Dendritic cell treated with granulocyte-macrophage colony-stimulating factor and Interleukin-4, amounts not matched to agents 40 ng/mL and 50 ng/mL, for 4 days (primary cell): ENCODE measurements at regions not wholly inside any gene's neighbourhood (a gene's known extent, or its start where the extent isn't known, plus 50 kb on each side); places are given as distances from the start of the nearest gene placed in this dataset.
"Not testable (repeated sequence)": the region's sequence is repeated elsewhere in the genome, so short reads cannot be mapped to it uniquely, and the experiment has no call there.

Experiments
- H3K27ac Mint-ChIP-seq: one replicate; pipeline ENCODE4 v1.8.0; 2022; ENCODE audit warnings: mild to moderate bottlenecking, mixed read lengths
- H3K27me3 Mint-ChIP-seq: one replicate; pipeline ENCODE4 v1.8.0; 2022; ENCODE audit warnings: mild to moderate bottlenecking, mixed read lengths
- H3K36me3 Mint-ChIP-seq: one replicate; pipeline ENCODE4 v1.8.0; 2022; ENCODE audit warnings: low read depth, mixed read lengths
- H3K4me1 Mint-ChIP-seq: one replicate; pipeline ENCODE4 v1.8.0; 2022; ENCODE audit warnings: low read depth, mixed read lengths
- H3K4me3 Mint-ChIP-seq: one replicate; pipeline ENCODE4 v1.8.0; 2022; ENCODE audit warnings: mild to moderate bottlenecking, moderate library complexity, mixed read lengths
- H3K9me3 Mint-ChIP-seq: one replicate; pipeline ENCODE4 v1.8.0; 2022; ENCODE audit warnings: mixed read lengths
- intact Hi-C: fragments of 100-400 bp; cut with micrococcal nuclease; formaldehyde crosslinking; loops from one replicate; pipeline ENCODE4 v1.15.0; 2022

DNA sequence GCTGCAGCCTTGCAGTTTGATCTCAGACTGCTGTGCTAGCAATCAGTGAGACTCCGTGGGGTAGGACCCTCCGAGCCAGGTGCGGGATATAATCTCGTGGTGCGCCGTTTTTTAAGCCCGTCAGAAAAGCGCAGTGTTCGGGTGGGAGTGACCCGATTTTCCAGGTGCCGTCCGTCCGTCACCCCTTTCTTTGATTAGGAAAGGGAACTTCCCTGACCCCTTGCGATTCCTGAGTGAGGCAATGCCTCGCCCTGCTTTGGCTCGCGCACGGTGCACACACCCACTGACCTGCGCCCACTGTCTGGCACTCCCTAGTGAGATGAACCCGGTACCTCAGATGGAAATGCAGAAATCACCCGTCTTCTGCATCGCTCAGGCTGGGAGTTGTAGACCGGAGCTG lies 203.2 kb downstream of the SNCAIP start:
- H3K4me3 Mint-ChIP-seq, H3K4me1 Mint-ChIP-seq, H3K36me3 Mint-ChIP-seq, H3K27ac Mint-ChIP-seq, H3K27me3 Mint-ChIP-seq, H3K9me3 Mint-ChIP-seq: not testable (repeated sequence)
- intact Hi-C loops: loop anchor here (5.0 kb wide), 1 partner anchor 1097 kb away; no protein-coding TSS in a partner anchor

DNA sequence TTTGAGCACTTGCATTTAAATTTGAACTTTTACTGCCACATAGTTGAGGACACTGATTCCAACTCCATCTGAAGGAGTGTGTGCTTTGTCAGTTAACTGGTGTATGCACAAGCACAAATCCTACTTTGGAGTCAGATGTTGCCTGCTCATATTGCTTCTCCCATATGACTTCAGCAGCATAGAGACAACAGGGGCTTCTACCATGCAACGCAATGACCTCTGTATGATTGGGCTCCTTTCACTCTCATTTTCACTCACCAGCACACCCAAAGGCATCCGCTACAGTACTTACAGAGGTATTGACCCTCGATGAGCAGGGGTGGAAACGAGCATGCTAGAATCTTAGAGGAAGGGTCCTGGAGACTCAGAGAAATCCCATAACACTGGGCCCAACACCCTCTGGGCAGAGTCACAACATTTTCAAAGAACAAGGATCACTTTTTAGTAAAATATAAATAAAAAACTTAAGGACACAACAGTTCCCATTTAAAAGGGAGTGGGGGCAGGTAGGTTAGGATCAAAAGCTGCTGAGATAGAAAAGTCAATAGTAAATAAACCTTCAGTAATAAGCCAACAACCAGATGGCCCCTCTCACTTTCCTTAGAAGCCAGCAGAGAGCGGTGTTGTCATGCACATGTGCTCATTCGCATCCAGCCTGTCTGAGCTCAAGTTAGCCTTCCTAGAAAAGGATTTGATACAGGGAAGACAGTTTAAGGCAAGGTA lies 203.8 kb downstream of the SNCAIP start:
- no peaks in the 10 kb centered on the region for H3K9me3 Mint-ChIP-seq
- intact Hi-C loops: loop anchor here (1.0 to 5.0 kb wide), 3 partner anchors 483 to 1096 kb away; no protein-coding TSS in a partner anchor
- no peaks in the 10 kb centered on the region for H3K36me3 Mint-ChIP-seq
- H3K27me3 Mint-ChIP-seq: no peaks in the 10 kb centered on the region
- no peak overlapping the region for H3K27ac Mint-ChIP-seq
- H3K4me3 Mint-ChIP-seq: no peak overlapping the region
- no peaks in the 10 kb centered on the region for H3K4me1 Mint-ChIP-seq

DNA sequence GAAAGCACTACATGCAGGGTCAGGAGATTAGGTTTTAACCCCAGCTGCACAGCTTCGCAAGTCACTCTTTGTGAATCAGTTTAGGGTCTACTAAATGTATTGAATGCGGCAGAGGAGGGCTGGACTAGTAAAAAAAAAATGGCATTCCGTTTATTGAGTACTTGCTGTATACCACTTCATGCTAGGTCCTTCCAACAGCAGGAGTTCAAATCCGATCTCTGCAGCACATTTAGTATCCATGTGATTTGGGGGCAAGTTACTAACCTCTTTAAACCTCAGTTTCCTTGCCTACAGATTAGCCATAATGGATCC lies 204.4 kb downstream of the SNCAIP start:
- Mint-ChIP-seq H3K9me3 (no peaks in the 10 kb centered on the region), H3K27ac (no peak overlapping the region), H3K4me3 (no peak overlapping the region), H3K36me3 (no peaks in the 10 kb centered on the region), H3K4me1 (no peaks in the 10 kb centered on the region), H3K27me3 (no peaks in the 10 kb centered on the region)
- intact Hi-C loops: loop anchor here (1.0 to 5.0 kb wide), 3 partner anchors 483 to 1096 kb away; no protein-coding TSS in a partner anchor

DNA sequence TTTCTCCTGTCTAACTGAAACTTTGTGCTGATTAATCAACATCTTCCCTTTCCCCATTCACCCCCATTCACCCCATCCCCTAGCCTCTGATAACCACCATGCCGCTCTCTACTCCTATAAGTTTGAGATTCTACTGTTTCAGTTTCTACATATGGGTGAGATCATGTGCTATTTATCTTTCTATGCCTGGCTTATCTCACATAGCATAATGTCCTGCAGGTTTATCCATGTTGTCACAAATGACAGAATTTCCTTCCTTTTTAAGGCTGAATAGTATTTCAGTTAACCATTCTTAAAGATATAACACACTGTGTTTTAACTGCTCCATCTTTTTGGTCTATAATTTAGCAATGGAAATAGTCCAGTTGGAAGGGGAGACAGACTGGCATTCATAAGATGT lies 205.1 kb downstream of the SNCAIP start:
- H3K9me3 Mint-ChIP-seq: no peaks in the 10 kb centered on the region
- no peaks in the 10 kb centered on the region for H3K4me1 Mint-ChIP-seq
- H3K27me3 Mint-ChIP-seq: no peaks in the 10 kb centered on the region
- intact Hi-C loops: loop anchor here (2.0 to 5.0 kb wide), 2 partner anchors 854 to 1095 kb away; no protein-coding TSS in a partner anchor
- H3K36me3 Mint-ChIP-seq: no peaks in the 10 kb centered on the region
- H3K4me3 Mint-ChIP-seq: no peak overlapping the region
- H3K27ac Mint-ChIP-seq: no peak overlapping the region

DNA sequence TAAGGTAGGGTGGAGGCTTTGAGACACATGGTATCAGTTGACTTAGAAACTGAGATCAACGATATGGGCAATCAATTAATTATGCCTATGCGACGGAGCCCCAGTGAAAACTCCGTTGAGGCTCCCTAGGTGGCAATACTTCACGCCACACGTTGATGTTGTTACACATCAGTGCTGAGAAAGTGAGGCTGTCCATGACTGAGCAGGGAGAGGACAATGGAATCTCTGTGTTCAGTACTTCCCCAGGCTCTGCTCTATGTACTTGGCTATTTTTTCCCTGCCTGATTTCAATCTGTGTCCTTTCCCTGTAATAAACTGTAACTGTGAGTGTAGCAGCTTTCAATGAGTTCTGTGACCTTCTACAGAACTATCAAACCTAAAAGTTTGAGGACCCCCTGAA lies 211.7 kb downstream of the SNCAIP start:
- no peaks in the 10 kb centered on the region for H3K4me1 Mint-ChIP-seq

DNA sequence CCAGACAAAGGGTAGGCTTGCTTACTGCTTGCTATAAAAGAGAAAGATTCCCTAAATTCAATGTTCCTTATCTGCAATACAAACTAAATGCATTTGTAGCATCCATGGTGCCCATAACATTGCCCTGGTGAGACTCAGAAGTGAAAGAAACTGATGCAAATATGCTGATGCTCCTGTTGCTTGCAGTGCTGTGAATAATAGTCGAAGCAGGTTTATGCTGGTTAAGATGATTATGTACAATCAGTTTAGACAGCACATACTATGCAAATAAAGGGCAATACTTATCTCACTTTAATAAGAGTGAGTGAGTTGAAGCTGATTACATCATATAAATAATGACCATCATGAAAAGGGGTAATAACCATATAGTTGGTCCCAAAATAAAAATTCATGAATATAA lies 215.5 kb downstream of the SNCAIP start:
- Mint-ChIP-seq H3K36me3 (no peaks in the 10 kb centered on the region), H3K27ac (no peak overlapping the region), H3K27me3 (no peaks in the 10 kb centered on the region), H3K9me3 (no peaks in the 10 kb centered on the region), H3K4me1 (no peaks in the 10 kb centered on the region), H3K4me3 (no peak overlapping the region)
- intact Hi-C loops: loop anchor here (10.0 kb wide), 1 partner anchor 267 kb away; no protein-coding TSS in a partner anchor

More for the DNA sequence above, 211.7 kb downstream of the SNCAIP start:
- no peaks in the 10 kb centered on the region for H3K9me3 Mint-ChIP-seq
- no peak overlapping the region for H3K4me3 Mint-ChIP-seq
- H3K27ac Mint-ChIP-seq: no peak overlapping the region
- H3K27me3 Mint-ChIP-seq: no peaks in the 10 kb centered on the region
- intact Hi-C loops: loop anchor here (10.0 kb wide), 1 partner anchor 271 kb away; no protein-coding TSS in a partner anchor
- H3K36me3 Mint-ChIP-seq: no peaks in the 10 kb centered on the region

DNA sequence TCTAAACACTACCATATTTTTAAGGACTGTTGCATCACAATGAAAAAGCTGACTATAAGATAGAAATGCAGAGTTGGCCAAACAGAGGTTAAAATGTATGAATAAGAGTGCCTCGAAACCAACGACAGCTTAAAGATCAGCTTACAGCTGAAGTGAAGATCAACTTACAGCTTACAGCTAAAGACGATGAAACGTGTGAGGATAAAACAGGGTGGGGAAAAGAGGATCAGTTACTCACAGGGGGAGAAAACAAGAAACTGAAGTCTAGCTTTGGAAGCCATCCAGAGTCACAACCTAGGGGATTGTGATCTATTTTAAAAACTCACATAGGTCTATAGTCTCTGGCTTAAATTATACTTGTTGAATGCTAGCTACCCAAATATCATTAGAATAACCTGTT lies 220.0 kb downstream of the SNCAIP start:
- H3K4me1 Mint-ChIP-seq: no peaks in the 10 kb centered on the region
- intact Hi-C loops: no loop called here
- no peaks in the 10 kb centered on the region for H3K36me3 Mint-ChIP-seq
- H3K27ac Mint-ChIP-seq: no peak overlapping the region
- no peaks in the 10 kb centered on the region for H3K27me3 Mint-ChIP-seq
- H3K4me3 Mint-ChIP-seq: no peak overlapping the region
- no peaks in the 10 kb centered on the region for H3K9me3 Mint-ChIP-seq

DNA sequence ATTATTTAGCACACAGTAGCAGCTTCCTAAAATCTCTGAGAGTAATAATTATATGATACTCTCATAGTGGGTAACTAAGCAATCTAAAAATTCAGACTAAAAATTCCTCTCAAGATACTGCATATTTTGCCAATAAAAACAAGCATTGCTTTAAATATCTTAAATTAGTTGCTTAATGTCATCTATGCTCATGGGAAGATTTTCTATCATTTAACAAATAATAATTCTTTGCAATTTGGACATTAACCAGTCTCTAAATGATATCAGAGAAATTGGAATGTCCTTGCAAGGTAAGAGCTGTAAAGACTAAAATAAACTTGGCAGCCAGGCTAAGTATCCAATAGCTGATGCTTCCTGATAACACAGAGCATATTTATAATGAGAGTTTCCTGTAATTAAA lies 221.8 kb downstream of the SNCAIP start:
- H3K4me1 Mint-ChIP-seq: no peaks in the 10 kb centered on the region
- H3K36me3 Mint-ChIP-seq: no peaks in the 10 kb centered on the region
- no peaks in the 10 kb centered on the region for H3K27me3 Mint-ChIP-seq
- no peak overlapping the region for H3K4me3 Mint-ChIP-seq
- H3K9me3 Mint-ChIP-seq: no peaks in the 10 kb centered on the region
- intact Hi-C loops: no loop called here
- no peak overlapping the region for H3K27ac Mint-ChIP-seq

DNA sequence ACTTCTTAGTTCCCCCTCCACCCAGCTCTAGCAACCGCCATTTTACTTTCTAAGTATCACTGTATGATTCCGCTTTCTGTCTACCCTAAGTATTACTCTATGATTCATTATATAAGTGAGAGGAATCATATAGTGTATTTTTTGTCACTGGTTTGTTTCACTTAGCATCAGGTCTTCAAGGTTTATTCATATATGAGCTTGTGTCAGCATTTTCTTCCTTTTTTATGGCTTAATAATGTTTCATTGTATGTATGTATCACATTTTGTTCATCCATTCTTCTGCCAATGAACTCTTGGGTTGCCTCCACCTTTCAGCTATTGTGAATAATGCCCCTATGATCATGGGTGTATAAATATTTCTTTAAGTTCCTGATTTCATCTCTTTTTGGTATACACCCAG lies 222.8 kb downstream of the SNCAIP start:
- H3K36me3 Mint-ChIP-seq: no peaks in the 10 kb centered on the region
- H3K9me3 Mint-ChIP-seq: no peaks in the 10 kb centered on the region
- no peaks in the 10 kb centered on the region for H3K4me1 Mint-ChIP-seq
- H3K27me3 Mint-ChIP-seq: no peaks in the 10 kb centered on the region
- no peak overlapping the region for H3K4me3 Mint-ChIP-seq
- H3K27ac Mint-ChIP-seq: no peak overlapping the region
- intact Hi-C loops: no loop called here

DNA sequence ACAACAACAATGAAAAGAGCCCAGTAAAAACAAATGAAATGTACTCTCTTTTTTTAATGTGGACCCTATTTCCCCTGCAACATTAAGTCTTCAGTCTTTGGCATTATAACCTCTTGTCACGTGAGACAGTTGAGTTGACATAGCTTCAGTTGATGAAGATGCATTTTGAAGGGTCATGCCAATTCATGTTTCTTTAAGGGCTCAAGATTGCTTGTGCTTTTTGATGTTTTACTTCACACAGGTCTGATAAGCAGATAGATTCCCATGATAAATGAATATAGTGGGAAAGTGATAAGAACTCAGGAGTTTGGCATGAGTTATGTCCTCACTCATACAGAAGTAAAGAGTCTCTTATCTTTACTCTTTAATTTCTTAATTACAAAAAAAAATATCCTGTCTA lies 229.4 kb downstream of the SNCAIP start:
- Mint-ChIP-seq H3K27ac (no peak overlapping the region), H3K4me3 (no peak overlapping the region), H3K9me3 (no peaks in the 10 kb centered on the region), H3K36me3 (no peaks in the 10 kb centered on the region), H3K4me1 (no peaks in the 10 kb centered on the region), H3K27me3 (peaks cover 1% of the 10 kb centered on the region)
- intact Hi-C loops: no loop called here

DNA sequence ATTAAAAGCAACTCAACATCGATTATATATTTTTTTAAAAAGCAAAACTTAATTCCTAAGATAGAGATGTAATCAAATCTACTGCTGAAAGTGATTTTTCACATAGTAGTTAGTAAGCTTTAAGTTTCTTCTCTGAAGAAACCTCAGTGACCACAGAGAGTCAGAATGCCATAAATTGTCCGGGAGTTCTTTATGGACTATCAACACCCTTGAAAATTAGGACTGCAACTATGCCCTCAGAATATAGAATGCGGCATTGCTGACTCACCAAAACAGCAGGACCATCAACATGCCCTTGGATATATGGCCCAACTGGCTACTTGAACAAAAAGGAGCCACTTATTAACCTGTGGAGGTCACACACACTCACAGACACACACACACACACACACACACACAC lies 228.9 kb upstream of the SNX2 start:
- Mint-ChIP-seq H3K4me3 (no peak overlapping the region), H3K27me3 (peaks cover 1% of the 10 kb centered on the region)

DNA sequence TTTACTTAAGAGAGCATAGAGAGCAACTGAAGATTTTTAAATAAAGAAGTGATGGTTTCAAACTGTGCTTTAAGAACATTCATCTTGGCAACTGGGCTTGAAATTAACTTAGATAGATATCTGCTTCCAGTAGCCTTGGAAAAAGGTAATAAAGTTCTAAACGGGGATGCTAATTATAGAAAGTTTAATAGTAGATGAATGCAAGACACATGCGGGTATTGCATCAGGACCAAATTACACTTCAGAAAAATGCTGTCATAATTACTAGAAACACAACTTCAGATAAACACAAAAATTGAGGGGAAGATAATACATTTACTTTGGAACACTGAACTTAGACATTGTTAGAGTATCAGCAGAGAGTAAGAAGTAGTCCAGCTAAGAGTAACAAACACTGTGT lies 227.7 kb upstream of the SNX2 start:
- Mint-ChIP-seq H3K27ac (no peak overlapping the region), H3K27me3 (peaks cover under 1% of the 10 kb centered on the region), H3K4me3 (no peak overlapping the region), H3K4me1 (no peaks in the 10 kb centered on the region), H3K36me3 (no peaks in the 10 kb centered on the region), H3K9me3 (no peaks in the 10 kb centered on the region)
- intact Hi-C loops: no loop called here

More for the DNA sequence above, 228.9 kb upstream of the SNX2 start:
- Mint-ChIP-seq H3K36me3 (no peaks in the 10 kb centered on the region), H3K9me3 (no peaks in the 10 kb centered on the region), H3K4me1 (no peaks in the 10 kb centered on the region), H3K27ac (no peak overlapping the region)
- intact Hi-C loops: no loop called here

DNA sequence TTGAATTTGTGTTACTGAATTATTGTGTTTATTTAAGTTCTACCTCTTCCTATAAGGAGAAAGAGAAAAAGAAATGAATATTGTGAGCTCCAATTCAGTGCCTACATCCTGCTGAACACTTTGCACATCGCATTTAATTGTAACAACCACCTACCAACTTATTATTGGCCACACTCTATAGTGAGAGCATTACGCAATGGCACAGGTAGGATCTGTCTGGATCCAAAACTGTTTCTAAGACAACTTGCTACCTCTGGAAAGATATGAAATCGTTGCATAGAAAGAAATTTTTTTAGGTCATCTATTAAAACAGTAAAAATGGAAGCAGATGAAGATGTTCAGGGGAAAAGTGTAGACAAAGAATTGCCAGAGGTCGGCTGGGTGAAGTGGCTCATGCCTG lies 227.2 kb upstream of the SNX2 start:
- H3K27me3 Mint-ChIP-seq: no peaks in the 10 kb centered on the region
- H3K4me1 Mint-ChIP-seq: no peaks in the 10 kb centered on the region
- H3K36me3 Mint-ChIP-seq: no peaks in the 10 kb centered on the region
- no peak overlapping the region for H3K4me3 Mint-ChIP-seq
- intact Hi-C loops: no loop called here
- no peaks in the 10 kb centered on the region for H3K9me3 Mint-ChIP-seq
- no peak overlapping the region for H3K27ac Mint-ChIP-seq

DNA sequence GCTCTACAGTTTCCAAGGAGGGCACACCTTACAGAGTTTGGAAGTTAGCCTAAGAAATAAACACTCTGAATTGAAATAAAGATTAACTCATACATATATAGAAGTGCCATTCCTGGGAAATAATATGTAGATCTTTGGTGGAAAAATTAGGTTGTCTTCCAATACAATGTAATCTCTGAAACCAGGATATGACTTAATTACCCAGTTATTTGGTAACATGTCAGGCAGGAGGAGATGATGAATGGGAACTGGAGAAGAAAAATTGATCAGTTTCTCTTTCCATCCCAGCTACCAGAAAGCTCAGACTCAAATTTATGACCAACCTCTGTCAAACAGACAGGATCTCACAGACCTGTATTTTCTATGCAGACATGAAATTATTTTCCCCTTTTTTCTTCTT lies 215.2 kb upstream of the SNX2 start:
- H3K27ac Mint-ChIP-seq: no peak overlapping the region
- no peaks in the 10 kb centered on the region for H3K9me3 Mint-ChIP-seq
- no peaks in the 10 kb centered on the region for H3K27me3 Mint-ChIP-seq
- H3K4me1 Mint-ChIP-seq: no peaks in the 10 kb centered on the region
- H3K36me3 Mint-ChIP-seq: no peaks in the 10 kb centered on the region
- intact Hi-C loops: loop anchor here (2.0 kb wide), 1 partner anchor 31 kb away; no protein-coding TSS in a partner anchor
- no peak overlapping the region for H3K4me3 Mint-ChIP-seq

DNA sequence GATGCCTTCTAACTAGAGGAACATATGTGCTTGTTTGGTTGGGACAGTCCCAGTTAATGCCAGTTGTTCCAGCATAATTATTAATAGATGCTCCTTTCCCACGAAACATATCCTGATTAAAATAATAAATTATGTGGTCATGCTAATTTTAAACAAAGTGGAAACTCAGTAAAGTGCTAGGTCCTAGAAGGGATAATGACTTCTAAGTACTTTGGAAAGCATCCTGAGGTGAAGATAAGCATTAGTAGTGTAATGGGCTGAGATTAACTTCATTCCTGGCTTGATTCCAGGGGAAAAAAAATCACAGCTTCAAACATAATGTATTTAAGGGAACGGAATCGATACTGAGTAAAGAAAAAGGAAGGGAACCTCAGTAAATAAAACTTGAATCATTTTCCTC lies 213.7 kb upstream of the SNX2 start:
- Mint-ChIP-seq H3K4me3 (no peak overlapping the region), H3K27me3 (no peaks in the 10 kb centered on the region), H3K4me1 (no peaks in the 10 kb centered on the region), H3K27ac (no peak overlapping the region), H3K36me3 (no peaks in the 10 kb centered on the region), H3K9me3 (no peaks in the 10 kb centered on the region)
- intact Hi-C loops: no loop called here
